ENCODE measurements at regions not wholly inside any gene's neighbourhood (a gene's known extent, or its start where the extent isn't known, plus 50 kb on each side); places are given as distances from the start of the nearest gene placed in this dataset.
"Not testable (repeated sequence)": the region's sequence is repeated elsewhere in the genome, so short reads cannot be mapped to it uniquely, and the experiment has no call there.

GRCh38 chr21:17709266-17709611 is 96.5 kb upstream of the BTG3 start:
- no peak for DNase-seq (ENCODE audit: low read depth)
- no peak overlapping the region for H3K4me3 ChIP-seq (ENCODE audit: control insufficient read depth, low read depth, low read length)
- TF ChIP-seq CTCF (conservative IDR thresholded peaks at IDR 0.05; ENCODE audit: control insufficient read depth, insufficient read depth, low read depth, low read length) = no peak

GRCh38 chr21:17708522-17709265 is 96.0 kb upstream of the BTG3 start:
- H3K4me3 ChIP-seq (ENCODE audit: control insufficient read depth, low read depth, low read length) = no peak overlapping the region
- TF ChIP-seq CTCF (conservative IDR thresholded peaks at IDR 0.05; ENCODE audit: control insufficient read depth, insufficient read depth, low read depth, low read length) = no peak
- DNase-seq (ENCODE audit: low read depth) = no peak

GRCh38 chr21:17699524-17700189 is 87.0 kb upstream of the BTG3 start:
- no peak for TF ChIP-seq CTCF (conservative IDR thresholded peaks at IDR 0.05; ENCODE audit: control insufficient read depth, insufficient read depth, low read depth, low read length)
- DNase-seq (ENCODE audit: low read depth) = no peak
- no peak overlapping the region for H3K4me3 ChIP-seq (ENCODE audit: control insufficient read depth, low read depth, low read length)

- H3K4me3 ChIP-seq (ENCODE audit: control insufficient read depth, low read depth, low read length) = no peak overlapping the region
- no peak for DNase-seq (ENCODE audit: low read depth)
- TF ChIP-seq CTCF (conservative IDR thresholded peaks at IDR 0.05; ENCODE audit: control insufficient read depth, insufficient read depth, low read depth, low read length) = no peak
Observed at GRCh38 chr21:17697473-17697872, 84.8 kb upstream of the BTG3 start.

GRCh38 chr21:17694416-17694815 is 81.7 kb upstream of the BTG3 start:
- not testable (repeated sequence) for DNase-seq (ENCODE audit: low read depth); H3K4me3 ChIP-seq (ENCODE audit: control insufficient read depth, low read depth, low read length)

GRCh38 chr21:17693801-17694200 is 81.1 kb upstream of the BTG3 start:
- DNase-seq (ENCODE audit: low read depth) = no peak
- H3K4me3 ChIP-seq (ENCODE audit: control insufficient read depth, low read depth, low read length) = no peak overlapping the region
- TF ChIP-seq CTCF (conservative IDR thresholded peaks at IDR 0.05; ENCODE audit: control insufficient read depth, insufficient read depth, low read depth, low read length) = no peak

- no peak for TF ChIP-seq CTCF (conservative IDR thresholded peaks at IDR 0.05; ENCODE audit: control insufficient read depth, insufficient read depth, low read depth, low read length)
- DNase-seq (ENCODE audit: low read depth) = no peak
- H3K4me3 ChIP-seq (ENCODE audit: control insufficient read depth, low read depth, low read length) = no peak overlapping the region
Observed at GRCh38 chr21:17690078-17690494, 77.4 kb upstream of the BTG3 start.

Data from fibroblast of mammary gland (primary cell).